ENCODE measurements at regions not wholly inside any gene's neighbourhood (a gene's known extent, or its start where the extent isn't known, plus 50 kb on each side); places are given as distances from the start of the nearest gene placed in this dataset.

DNA sequence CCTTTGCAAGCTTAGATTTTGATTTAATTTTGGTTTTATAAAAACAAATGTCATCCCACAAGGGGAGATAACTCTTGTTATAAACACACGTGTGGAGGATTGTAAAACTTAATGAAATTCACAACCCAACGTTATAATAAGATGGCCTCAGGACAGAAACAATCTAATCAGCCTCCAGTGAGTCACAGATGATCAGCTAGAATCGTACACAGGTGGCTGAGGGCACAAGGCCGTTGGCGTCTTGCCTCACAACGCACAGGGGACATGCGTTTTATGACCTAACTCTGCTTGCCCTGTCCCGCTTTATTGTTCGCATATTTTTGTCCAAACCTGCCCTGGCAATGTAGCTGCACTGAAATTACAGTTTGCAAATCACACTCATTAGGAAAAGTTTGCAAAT is 121.9 kb upstream of the PDZRN3 start:
- no peak overlapping the region for H2AFZ ChIP-seq (ENCODE audit: low read depth, low read length)
- H3K9ac ChIP-seq (ENCODE audit: low read length), result no peak overlapping the region
- no peaks in the 10 kb centered on the region for H3K9me3 ChIP-seq (ENCODE audit: low read length)
- no peak overlapping the region for H3K4me2 ChIP-seq (ENCODE audit: low read length)
- TF ChIP-seq, protein P1, sequence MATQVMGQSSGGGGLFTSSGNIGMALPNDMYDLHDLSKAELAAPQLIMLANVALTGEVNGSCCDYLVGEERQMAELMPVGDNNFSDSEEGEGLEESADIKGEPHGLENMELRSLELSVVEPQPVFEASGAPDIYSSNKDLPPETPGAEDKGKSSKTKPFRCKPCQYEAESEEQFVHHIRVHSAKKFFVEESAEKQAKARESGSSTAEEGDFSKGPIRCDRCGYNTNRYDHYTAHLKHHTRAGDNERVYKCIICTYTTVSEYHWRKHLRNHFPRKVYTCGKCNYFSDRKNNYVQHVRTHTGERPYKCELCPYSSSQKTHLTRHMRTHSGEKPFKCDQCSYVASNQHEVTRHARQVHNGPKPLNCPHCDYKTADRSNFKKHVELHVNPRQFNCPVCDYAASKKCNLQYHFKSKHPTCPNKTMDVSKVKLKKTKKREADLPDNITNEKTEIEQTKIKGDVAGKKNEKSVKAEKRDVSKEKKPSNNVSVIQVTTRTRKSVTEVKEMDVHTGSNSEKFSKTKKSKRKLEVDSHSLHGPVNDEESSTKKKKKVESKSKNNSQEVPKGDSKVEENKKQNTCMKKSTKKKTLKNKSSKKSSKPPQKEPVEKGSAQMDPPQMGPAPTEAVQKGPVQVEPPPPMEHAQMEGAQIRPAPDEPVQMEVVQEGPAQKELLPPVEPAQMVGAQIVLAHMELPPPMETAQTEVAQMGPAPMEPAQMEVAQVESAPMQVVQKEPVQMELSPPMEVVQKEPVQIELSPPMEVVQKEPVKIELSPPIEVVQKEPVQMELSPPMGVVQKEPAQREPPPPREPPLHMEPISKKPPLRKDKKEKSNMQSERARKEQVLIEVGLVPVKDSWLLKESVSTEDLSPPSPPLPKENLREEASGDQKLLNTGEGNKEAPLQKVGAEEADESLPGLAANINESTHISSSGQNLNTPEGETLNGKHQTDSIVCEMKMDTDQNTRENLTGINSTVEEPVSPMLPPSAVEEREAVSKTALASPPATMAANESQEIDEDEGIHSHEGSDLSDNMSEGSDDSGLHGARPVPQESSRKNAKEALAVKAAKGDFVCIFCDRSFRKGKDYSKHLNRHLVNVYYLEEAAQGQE (IDR thresholded peaks at IDR 0.05; ENCODE audit: borderline replicate concordance), result no peak
- no peak for TF ChIP-seq EP300 (conservative IDR thresholded peaks at IDR 0.05; ENCODE audit: poor library complexity, severe bottlenecking)
- no peak for TF ChIP-seq RAD21 (conservative IDR thresholded peaks at IDR 0.05)
- TF ChIP-seq POLR2AphosphoS5 (IDR thresholded peaks at IDR 0.05), result no peak
- TF ChIP-seq EZH2 (IDR thresholded peaks at IDR 0.05; ENCODE audit: borderline replicate concordance, insufficient read depth, low read length, poor library complexity, severe bottlenecking), result no peak
- no peaks in the 10 kb centered on the region for H3K9me2 ChIP-seq (ENCODE audit: insufficient read depth, low read length)
- H3K36me3 ChIP-seq (ENCODE audit: insufficient read depth, low read length), result no peaks in the 10 kb centered on the region
- no peaks in the 10 kb centered on the region for H3K79me2 ChIP-seq (replicated peaks; ENCODE audit: insufficient read depth, low read length)
- H3K27me3 ChIP-seq (ENCODE audit: insufficient read depth, low read depth, low read length), result no peaks in the 10 kb centered on the region
- no peaks in the 10 kb centered on the region for H3F3A ChIP-seq (ENCODE audit: insufficient read depth, low read length, poor library complexity, severe bottlenecking)
- H3K4me3 ChIP-seq (ENCODE audit: low read length), result no peak overlapping the region
- H3K27ac ChIP-seq (ENCODE audit: low read length), result no peak overlapping the region
- H4K20me1 ChIP-seq (ENCODE audit: insufficient read depth), result no peaks in the 10 kb centered on the region

DNA sequence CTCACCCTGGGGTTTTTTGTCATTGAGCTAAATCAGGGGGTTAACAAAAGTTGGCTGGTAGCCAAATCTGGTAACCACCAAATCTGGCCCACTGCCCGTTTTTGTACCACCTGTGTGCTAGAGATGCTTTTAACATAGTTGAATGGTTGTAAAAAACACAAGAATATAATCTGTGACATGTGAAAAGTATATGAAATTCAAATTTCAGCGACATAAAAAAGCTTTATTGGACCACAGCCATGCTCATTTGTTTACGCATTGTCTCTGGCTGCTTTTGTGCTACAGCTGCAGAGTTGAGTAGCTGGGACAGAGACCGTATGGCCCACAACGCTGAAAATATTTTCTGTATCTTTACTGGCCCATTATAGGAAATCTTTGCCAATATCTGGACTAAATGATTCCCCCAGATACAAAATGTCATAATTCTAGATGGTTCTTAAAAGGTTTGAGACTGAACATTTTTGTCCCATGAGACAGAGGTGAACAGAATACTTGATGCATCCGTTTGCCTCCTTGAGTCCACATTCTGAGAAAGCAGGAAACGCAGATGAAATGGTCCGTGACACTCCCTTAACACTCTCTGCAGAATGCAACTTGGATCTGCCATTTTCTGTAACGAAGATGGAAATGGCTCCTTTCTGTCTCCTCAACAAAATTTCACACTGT is 120.9 kb upstream of the PDZRN3 start:
- H3K79me2 ChIP-seq (replicated peaks; ENCODE audit: insufficient read depth, low read length), result no peaks in the 10 kb centered on the region
- no peak overlapping the region for H3K4me3 ChIP-seq (ENCODE audit: low read length)
- H3K9ac ChIP-seq (ENCODE audit: low read length), result no peak overlapping the region
- no peaks in the 10 kb centered on the region for H3F3A ChIP-seq (ENCODE audit: insufficient read depth, low read length, poor library complexity, severe bottlenecking)
- H3K4me2 ChIP-seq (ENCODE audit: low read length), result no peak overlapping the region
- H3K27me3 ChIP-seq (ENCODE audit: insufficient read depth, low read depth, low read length), result no peaks in the 10 kb centered on the region
- no peaks in the 10 kb centered on the region for H3K9me3 ChIP-seq (ENCODE audit: low read length)
- TF ChIP-seq TAF1 (IDR thresholded peaks at IDR 0.05; ENCODE audit: low read depth), result no peak
- no peak for TF ChIP-seq SMC3 (conservative IDR thresholded peaks at IDR 0.05; ENCODE audit: poor library complexity)
- no peak for TF ChIP-seq POLR2AphosphoS5 (IDR thresholded peaks at IDR 0.05)
- no peak for TF ChIP-seq EP300 (conservative IDR thresholded peaks at IDR 0.05; ENCODE audit: poor library complexity, severe bottlenecking)
- TF ChIP-seq, protein P1 (IDR thresholded peaks at IDR 0.05; ENCODE audit: borderline replicate concordance), result no peak
- no peak for TF ChIP-seq MXI1 (conservative IDR thresholded peaks at IDR 0.05; ENCODE audit: poor library complexity, severe bottlenecking)
- no peak for TF ChIP-seq EZH2 (IDR thresholded peaks at IDR 0.05; ENCODE audit: borderline replicate concordance, insufficient read depth, low read length, poor library complexity, severe bottlenecking)
- TF ChIP-seq, protein P2, sequence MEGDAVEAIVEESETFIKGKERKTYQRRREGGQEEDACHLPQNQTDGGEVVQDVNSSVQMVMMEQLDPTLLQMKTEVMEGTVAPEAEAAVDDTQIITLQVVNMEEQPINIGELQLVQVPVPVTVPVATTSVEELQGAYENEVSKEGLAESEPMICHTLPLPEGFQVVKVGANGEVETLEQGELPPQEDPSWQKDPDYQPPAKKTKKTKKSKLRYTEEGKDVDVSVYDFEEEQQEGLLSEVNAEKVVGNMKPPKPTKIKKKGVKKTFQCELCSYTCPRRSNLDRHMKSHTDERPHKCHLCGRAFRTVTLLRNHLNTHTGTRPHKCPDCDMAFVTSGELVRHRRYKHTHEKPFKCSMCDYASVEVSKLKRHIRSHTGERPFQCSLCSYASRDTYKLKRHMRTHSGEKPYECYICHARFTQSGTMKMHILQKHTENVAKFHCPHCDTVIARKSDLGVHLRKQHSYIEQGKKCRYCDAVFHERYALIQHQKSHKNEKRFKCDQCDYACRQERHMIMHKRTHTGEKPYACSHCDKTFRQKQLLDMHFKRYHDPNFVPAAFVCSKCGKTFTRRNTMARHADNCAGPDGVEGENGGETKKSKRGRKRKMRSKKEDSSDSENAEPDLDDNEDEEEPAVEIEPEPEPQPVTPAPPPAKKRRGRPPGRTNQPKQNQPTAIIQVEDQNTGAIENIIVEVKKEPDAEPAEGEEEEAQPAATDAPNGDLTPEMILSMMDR (IDR thresholded peaks at IDR 0.05; ENCODE audit: poor library complexity, severe bottlenecking), result no peak
- TF ChIP-seq RAD21 (conservative IDR thresholded peaks at IDR 0.05), result no peak
- H2AFZ ChIP-seq (ENCODE audit: low read depth, low read length), result no peak overlapping the region
- H3K36me3 ChIP-seq (ENCODE audit: insufficient read depth, low read length), result no peaks in the 10 kb centered on the region
- no peaks in the 10 kb centered on the region for H4K20me1 ChIP-seq (ENCODE audit: insufficient read depth)
- no peaks in the 10 kb centered on the region for H3K9me2 ChIP-seq (ENCODE audit: insufficient read depth, low read length)
- no peak overlapping the region for H3K27ac ChIP-seq (ENCODE audit: low read length)
